ENCODE measurements at regions not wholly inside any gene's neighbourhood (a gene's known extent, or its start where the extent isn't known, plus 50 kb on each side); places are given as distances from the start of the nearest gene placed in this dataset.

DNA sequence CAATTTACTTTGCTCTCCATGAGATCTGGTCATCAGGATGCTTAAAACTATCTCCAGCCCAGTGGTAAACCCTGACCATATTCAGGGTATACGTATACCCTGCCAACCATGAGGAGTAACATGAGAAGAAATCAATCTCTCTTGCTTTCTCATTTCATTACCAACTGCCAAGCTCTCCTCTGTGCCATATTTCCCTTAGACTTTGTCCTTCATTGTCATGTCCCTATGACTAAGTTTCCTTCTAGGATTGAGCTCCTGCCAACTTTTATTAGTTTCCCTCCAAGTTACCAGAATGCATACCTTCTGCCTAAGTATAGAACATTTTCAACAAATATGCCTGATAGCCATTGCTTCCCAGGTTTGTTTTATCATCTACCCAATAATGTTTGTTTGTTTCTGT is 1113.9 kb upstream of the B3GALT2 start:
- TF ChIP-seq, protein P1, sequence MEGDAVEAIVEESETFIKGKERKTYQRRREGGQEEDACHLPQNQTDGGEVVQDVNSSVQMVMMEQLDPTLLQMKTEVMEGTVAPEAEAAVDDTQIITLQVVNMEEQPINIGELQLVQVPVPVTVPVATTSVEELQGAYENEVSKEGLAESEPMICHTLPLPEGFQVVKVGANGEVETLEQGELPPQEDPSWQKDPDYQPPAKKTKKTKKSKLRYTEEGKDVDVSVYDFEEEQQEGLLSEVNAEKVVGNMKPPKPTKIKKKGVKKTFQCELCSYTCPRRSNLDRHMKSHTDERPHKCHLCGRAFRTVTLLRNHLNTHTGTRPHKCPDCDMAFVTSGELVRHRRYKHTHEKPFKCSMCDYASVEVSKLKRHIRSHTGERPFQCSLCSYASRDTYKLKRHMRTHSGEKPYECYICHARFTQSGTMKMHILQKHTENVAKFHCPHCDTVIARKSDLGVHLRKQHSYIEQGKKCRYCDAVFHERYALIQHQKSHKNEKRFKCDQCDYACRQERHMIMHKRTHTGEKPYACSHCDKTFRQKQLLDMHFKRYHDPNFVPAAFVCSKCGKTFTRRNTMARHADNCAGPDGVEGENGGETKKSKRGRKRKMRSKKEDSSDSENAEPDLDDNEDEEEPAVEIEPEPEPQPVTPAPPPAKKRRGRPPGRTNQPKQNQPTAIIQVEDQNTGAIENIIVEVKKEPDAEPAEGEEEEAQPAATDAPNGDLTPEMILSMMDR (IDR thresholded peaks at IDR 0.05): no peak
- TF ChIP-seq POLR2A (IDR thresholded peaks at IDR 0.05): no peak
